AG09309 (cell line): ENCODE measurements at regions not wholly inside any gene's neighbourhood (a gene's known extent, or its start where the extent isn't known, plus 50 kb on each side); places are given as distances from the start of the nearest gene placed in this dataset.

ENCODE experiments used
- DNase-seq: peaks from one replicate; pipeline ENCODE4 v3.0.0-alpha.2; 2010; ENCODE audit warnings: low read depth
- H3K4me3 ChIP-seq: 2 replicates; pipeline ENCODE4 v1.5.1; 2011; ENCODE audit warnings: mild to moderate bottlenecking, low read depth, low read length, moderate library complexity; ENCODE audit not compliant: control insufficient read depth
- CTCF ChIP-seq: IDR thresholded peaks from 2 replicates; pipeline ENCODE4 v1.5.1; 2011; ENCODE audit warnings: mild to moderate bottlenecking, low read depth, low read length, inconsistent platforms; ENCODE audit not compliant: insufficient read depth, control insufficient read depth; ENCODE audit errors: missing control alignments

- no peak overlapping the region for H3K4me3 ChIP-seq
- DNase-seq = no peak
- TF ChIP-seq CTCF = no peak
Measured at GRCh38 chr12:16901946-16902345, 296.0 kb upstream of the LMO3 start.

GRCh38 chr12:16893426-16893825 is 287.5 kb upstream of the LMO3 start:
- H3K4me3 ChIP-seq = no peak overlapping the region
- no peak for DNase-seq
- TF ChIP-seq CTCF = no peak

GRCh38 chr12:16891673-16892072 is 285.7 kb upstream of the LMO3 start:
- no peak for TF ChIP-seq CTCF
- H3K4me3 ChIP-seq = no peak overlapping the region
- DNase-seq = no peak

DNA sequence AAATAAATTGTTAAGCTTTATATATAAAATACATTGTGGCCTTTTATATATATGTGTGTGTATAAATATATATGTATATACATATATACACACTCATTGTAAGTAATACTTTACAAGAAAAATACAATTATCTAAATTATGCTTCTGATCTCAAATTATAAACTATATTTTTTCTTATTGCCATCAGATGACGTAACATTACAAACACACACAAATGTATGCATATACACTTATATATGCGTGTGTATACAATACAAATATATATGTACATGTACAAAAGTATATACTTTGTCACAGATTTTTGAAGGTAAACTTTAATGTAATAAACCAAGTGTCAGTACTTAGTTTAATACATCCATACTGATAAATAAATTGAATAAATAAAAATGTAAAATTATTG is 278.9 kb upstream of the LMO3 start:
- no peak overlapping the region for H3K4me3 ChIP-seq
- no peak for TF ChIP-seq CTCF
- no peak for DNase-seq

GRCh38 chr12:16884056-16884455 is 278.1 kb upstream of the LMO3 start:
- no peak for DNase-seq
- H3K4me3 ChIP-seq = no peak overlapping the region

DNA sequence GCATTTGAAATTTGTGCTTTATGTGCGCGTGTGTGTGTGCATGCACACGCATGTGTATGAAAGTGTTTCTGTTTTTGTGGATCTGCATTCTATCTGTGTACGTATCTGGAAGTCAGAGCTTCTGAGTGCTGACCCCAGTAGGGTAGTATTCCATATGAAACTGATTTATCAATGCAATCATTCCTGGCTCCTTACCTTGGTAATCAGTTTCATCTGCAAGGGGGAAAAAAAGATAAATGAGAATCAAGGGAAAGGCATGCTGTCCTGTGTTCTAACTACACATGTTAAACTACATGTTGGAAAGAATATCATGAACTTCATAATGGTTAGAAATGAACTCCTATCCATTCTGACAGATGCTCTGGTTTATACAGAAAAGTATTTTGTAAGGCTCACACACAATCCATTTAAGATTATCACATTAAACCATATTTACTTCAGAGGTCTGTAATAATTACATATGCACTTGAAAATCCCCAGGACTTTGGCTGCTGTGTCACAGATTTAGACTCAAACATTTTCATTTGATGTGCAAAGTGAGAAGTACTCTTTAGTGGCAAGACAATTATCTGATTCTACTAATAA is 276.1 kb upstream of the LMO3 start:
- TF ChIP-seq CTCF = no peak
- no peak for DNase-seq
- no peak overlapping the region for H3K4me3 ChIP-seq

More at GRCh38 chr12:16884056-16884455, 278.1 kb upstream of the LMO3 start:
- TF ChIP-seq CTCF = no peak

DNA sequence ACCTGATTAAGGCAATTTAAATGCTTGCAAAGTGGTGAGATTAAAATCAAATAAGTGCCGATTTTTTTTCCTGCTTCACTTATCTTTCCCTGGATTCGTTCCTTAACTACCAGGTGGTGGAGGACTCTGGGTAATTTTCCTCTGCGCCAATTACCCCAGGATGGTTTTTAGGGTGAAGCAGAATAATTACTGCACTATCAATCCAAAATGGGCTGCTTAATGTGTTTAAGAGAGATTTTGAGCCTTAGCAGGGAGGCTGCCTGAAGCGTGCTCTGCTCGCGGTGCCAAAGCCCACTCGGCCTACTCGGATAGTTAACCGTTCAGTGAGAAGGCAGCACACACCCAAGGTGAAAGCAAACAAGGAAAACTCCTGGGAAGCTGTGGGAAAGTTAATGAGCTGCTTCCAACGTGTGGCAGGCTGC is 274.9 kb upstream of the LMO3 start:
- H3K4me3 ChIP-seq = no peak overlapping the region
- TF ChIP-seq CTCF = no peak
- DNase-seq = no peak
